HCT116 (cell line): ENCODE measurements at regions not wholly inside any gene's neighbourhood (a gene's known extent, or its start where the extent isn't known, plus 50 kb on each side); places are given as distances from the start of the nearest gene placed in this dataset.

Experiments
- ATAC-seq: fragments of 200-7000 bp; cut with Tn5 transposase; 2 replicates; pipeline ENCODE4 v1.9.1; 2020; ENCODE audit warnings: mild to moderate bottlenecking, moderate library complexity
- BruUV-seq: library from RNA; stranded (reverse); fragments of 400-500 nt; replicated peaks from 2 replicates; lab custom pipeline; 2021; lab: Mats Ljungman, UMichigan
- CTCF ChIA-PET: fragments of 300-600 bp; sonication (Branson Sonifier 250); formaldehyde crosslinking; loops from one replicate; lab custom pipeline; 2021; ENCODE audit warnings: antibody characterized with exemption; lab: Charles Lee
- POLR2A ChIA-PET: fragments of 300-600, 350-600 bp; sonication (Branson Sonifier 250); formaldehyde crosslinking; loops from one replicate; lab custom pipeline; 2021; ENCODE audit warnings: antibody characterized with exemption; lab: Charles Lee
- RAD21 ChIA-PET, 2 experiments: fragments of 300-600 bp; sonication (Branson Sonifier 250); formaldehyde crosslinking; loops; one replicate each; lab custom pipeline; 2023; ENCODE audit warnings: low total read pairs in 2 of 2; ENCODE audit not compliant: uncharacterized antibody in 2 of 2, unreplicated experiment in 2 of 2, low non-redundant PET in 1 of 2; lab: Charles Lee
- DNase-seq: peaks from one replicate; pipeline ENCODE4 v3.0.0-alpha.2; 2010; ENCODE audit warnings: low read depth, low spot score
- H2AFZ ChIP-seq: fragments of 200-600 bp; shearing (Covaris generic), sonication (generic); 2 replicates; pipeline ENCODE4 v1.6.1; 2017; ENCODE audit warnings: low read depth, mixed run types, mixed read lengths, antibody characterized with exemption, low read length; ENCODE audit not compliant: poor library complexity, severe bottlenecking
- H3K27ac ChIP-seq: 2 replicates; pipeline ENCODE4 v1.5.1; 2012; ENCODE audit warnings: low read depth, low read length
- H3K27me3 ChIP-seq: fragments of 200-600 bp; sonication (generic); 2 replicates; pipeline ENCODE4 v1.6.1; 2016; ENCODE audit warnings: mixed run types, low read length, mixed read lengths; ENCODE audit not compliant: insufficient read depth
- H3K36me3 ChIP-seq, 2 experiments: fragments of 200-500 bp in 1 of 2; fragments of 200-600 bp in 1 of 2; sonication (Bioruptor generic) in 1 of 2; sonication (generic) in 1 of 2; 2 replicates each; pipeline versions ENCODE4 v1.5.1 to v1.6.1; 2014 to 2016; ENCODE audit warnings: low read length in 2 of 2, inconsistent platforms in 1 of 2, mixed read lengths in 1 of 2, mixed run types in 1 of 2; ENCODE audit not compliant: insufficient read depth in 2 of 2, control insufficient read depth in 1 of 2
- H3K4me1 ChIP-seq, 2 experiments: fragments of 200-600 bp in 1 of 2; sonication (generic) in 1 of 2; 2 replicates each; pipeline versions ENCODE4 v1.5.1 to v1.6.1; 2012 to 2017; ENCODE audit warnings: low read length in 2 of 2, inconsistent platforms in 1 of 2, mild to moderate bottlenecking in 1 of 2, mixed read lengths in 1 of 2, mixed run types in 1 of 2, moderate library complexity in 1 of 2; ENCODE audit not compliant: insufficient read depth in 2 of 2, control insufficient read depth in 1 of 2
- H3K4me2 ChIP-seq: fragments of 200-600 bp; sonication (generic); 2 replicates; pipeline ENCODE4 v1.6.1; 2017; ENCODE audit warnings: mixed run types, low read length, mixed read lengths
- H3K4me3 ChIP-seq, 2 experiments: fragments of 200-600 bp in 1 of 2; sonication (generic) in 1 of 2; replicated peaks in 1 of 2; 2 replicates each; pipeline ENCODE4 v1.5.1; 2011 to 2016; ENCODE audit warnings: low read length in 2 of 2, control low read depth in 1 of 2, low read depth in 1 of 2, mild to moderate bottlenecking in 1 of 2, mixed read lengths in 1 of 2, mixed run types in 1 of 2
- H3K79me2 ChIP-seq: fragments of 200-600 bp; sonication (generic); 2 replicates; pipeline ENCODE4 v1.6.1; 2017; ENCODE audit warnings: mild to moderate bottlenecking, mixed run types, low read length, moderate library complexity, mixed read lengths; ENCODE audit not compliant: insufficient read depth
- H3K9ac ChIP-seq: fragments of 200-600 bp; sonication (generic); 2 replicates; pipeline ENCODE4 v1.6.1; 2016; ENCODE audit warnings: low read length, mixed read lengths
- H3K9me2 ChIP-seq: fragments of 200-600 bp; sonication (generic), shearing (Covaris generic); 2 replicates; pipeline ENCODE4 v1.6.1; 2017; ENCODE audit warnings: mixed run types, mild to moderate bottlenecking, moderate library complexity; ENCODE audit not compliant: insufficient read depth
- H3K9me3 ChIP-seq, 2 experiments: fragments of 200-500 bp in 1 of 2; fragments of 200-600 bp in 1 of 2; sonication (Bioruptor generic) in 1 of 2; sonication (generic) in 1 of 2; 2 replicates each; pipeline ENCODE4 v1.6.1; 2014 to 2017; ENCODE audit warnings: low read length in 2 of 2, mixed read lengths in 2 of 2, inconsistent platforms in 1 of 2, low read depth in 1 of 2, mild to moderate bottlenecking in 1 of 2, mixed run types in 1 of 2, moderate library complexity in 1 of 2; ENCODE audit not compliant: control insufficient read depth in 1 of 2, insufficient read depth in 1 of 2
- H4K20me1 ChIP-seq: fragments of 200-600 bp; sonication (generic), shearing (Covaris generic); 2 replicates; pipeline ENCODE4 v1.6.1; 2017; ENCODE audit warnings: mixed run types, mild to moderate bottlenecking, moderate library complexity; ENCODE audit not compliant: insufficient read depth
- CBX3 ChIP-seq: IDR thresholded peaks from 2 replicates; pipeline ENCODE4 v1.6.1; 2012; ENCODE audit warnings: low read depth
- CEBPB ChIP-seq: IDR thresholded peaks from 2 replicates; pipeline ENCODE4 v1.6.1; 2012; ENCODE audit warnings: low read depth
- CTCF ChIP-seq, 3 experiments: fragments of 200-600 bp in 1 of 3; sonication (generic) in 1 of 3; IDR thresholded peaks in 2 of 3; conservative IDR thresholded peaks in 1 of 3; 2 replicates each; pipeline ENCODE4 v1.5.1; 2012 to 2017; ENCODE audit warnings: low read depth in 2 of 3, low read length in 2 of 3, antibody characterized with exemption in 1 of 3, borderline replicate concordance in 1 of 3, control low read depth in 1 of 3, mild to moderate bottlenecking in 1 of 3, mixed read lengths in 1 of 3, mixed run types in 1 of 3, moderate library complexity in 1 of 3; ENCODE audit not compliant: insufficient read depth in 1 of 3
- EGR1 ChIP-seq: IDR thresholded peaks from 2 replicates; pipeline ENCODE4 v1.6.1; 2012; ENCODE audit warnings: low read depth
- ELF1 ChIP-seq: IDR thresholded peaks from 2 replicates; pipeline ENCODE4 v1.6.1; 2012; ENCODE audit warnings: low read depth, borderline replicate concordance
- FOSL1 ChIP-seq: IDR thresholded peaks from 2 replicates; pipeline ENCODE4 v1.6.1; 2012; ENCODE audit warnings: low read depth
- JUND ChIP-seq: IDR thresholded peaks from 2 replicates; pipeline ENCODE4 v1.6.1; 2012
- MAX ChIP-seq: IDR thresholded peaks from 2 replicates; pipeline ENCODE4 v1.6.1; 2012
- POLR2A ChIP-seq: IDR thresholded peaks from 2 replicates; pipeline ENCODE4 v1.7.0; 2011; ENCODE audit warnings: borderline replicate concordance; ENCODE audit not compliant: insufficient read depth, insufficient read length; ENCODE audit errors: extremely low read depth
- RAD21 ChIP-seq: IDR thresholded peaks from 2 replicates; pipeline ENCODE4 v1.6.1; 2012; ENCODE audit warnings: low read depth, mild to moderate bottlenecking
- SIN3A ChIP-seq: IDR thresholded peaks from 2 replicates; pipeline ENCODE4 v1.6.1; 2012; ENCODE audit warnings: low read depth
- SRF ChIP-seq: IDR thresholded peaks from 2 replicates; pipeline ENCODE4 v1.6.1; 2012; ENCODE audit warnings: low read depth
- TCF7L2 ChIP-seq: IDR thresholded peaks from 2 replicates; pipeline ENCODE4 v1.7.0; 2011; ENCODE audit warnings: borderline replicate concordance, inconsistent platforms; ENCODE audit not compliant: insufficient read depth, insufficient read length; ENCODE audit errors: extremely low read depth
- YY1 ChIP-seq: IDR thresholded peaks from 2 replicates; pipeline ENCODE4 v1.6.1; 2011; ENCODE audit warnings: low read length, low read depth, moderate library complexity, mild to moderate bottlenecking; ENCODE audit not compliant: insufficient replicate concordance; ENCODE audit errors: extremely low read depth
- ZBTB33 ChIP-seq: IDR thresholded peaks from 2 replicates; pipeline ENCODE4 v1.6.1; 2011; ENCODE audit warnings: mild to moderate bottlenecking, low read length, moderate library complexity; ENCODE audit not compliant: insufficient replicate concordance; ENCODE audit errors: extremely low read depth
- ZFX ChIP-seq: fragments of 450-650 bp; IDR thresholded peaks from 2 replicates; pipeline ENCODE4 v1.6.1; 2017
- ZNF274 ChIP-seq: fragments of 200-500 bp; sonication (Bioruptor generic); IDR thresholded peaks from 2 replicates; pipeline ENCODE4 v1.6.1; 2014; ENCODE audit warnings: mild to moderate bottlenecking, low read depth, low read length, inconsistent platforms
- intact Hi-C: fragments of 100-400 bp; cut with micrococcal nuclease; formaldehyde crosslinking; loops from 2 replicates; pipeline ENCODE4 v1.10.0; 2022
- TF ChIP-seq, protein P1 (sequence below): IDR thresholded peaks from 2 replicates; pipeline ENCODE4 v1.6.1; 2012; ENCODE audit warnings: low read depth
- TF ChIP-seq, protein P2 (sequence below): IDR thresholded peaks from 2 replicates; pipeline ENCODE4 v1.6.1; 2012

DNA sequence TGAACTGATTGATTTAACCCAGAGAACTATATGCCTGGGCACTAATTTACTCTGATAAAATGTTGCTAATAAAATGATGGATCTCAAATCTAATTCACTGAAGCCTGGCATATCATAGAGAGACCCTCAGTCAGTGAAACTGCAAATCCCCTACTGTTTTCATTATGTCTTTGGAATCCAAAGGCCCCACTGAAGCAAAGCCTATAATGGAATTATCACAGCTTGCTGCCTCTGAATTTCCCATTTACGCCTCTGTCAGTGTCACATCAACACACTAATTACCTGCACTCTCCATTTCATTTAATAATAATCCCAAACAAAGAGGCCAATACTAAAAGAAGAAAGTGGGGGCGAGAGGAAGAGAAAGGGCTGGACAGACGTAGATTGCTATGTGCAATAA lies 470.9 kb downstream of the MBD2 start:
- RAD21 ChIA-PET = no interaction called here
- no peak for ATAC-seq

More for the DNA sequence above, 470.9 kb downstream of the MBD2 start:
- Histone ChIP-seq H3K27me3 (no peaks in the 10 kb centered on the region), H3K9ac (no peak overlapping the region), H3K79me2 (no peaks in the 10 kb centered on the region), H3K9me2 (no peaks in the 10 kb centered on the region), H3K9me3 (peaks cover 0 to 5% of the 10 kb centered on the region in 2 experiments; a peak in 2 of 4 replicates), H3K27ac (no peak overlapping the region), H3K4me3 (no peak overlapping the region), H2AFZ (no peak overlapping the region), H4K20me1 (no peaks in the 10 kb centered on the region), H3K36me3 (no peaks in the 10 kb centered on the region), H3K4me1 (no peaks in the 10 kb centered on the region), H3K4me2 (no peak overlapping the region)
- intact Hi-C loops = no loop called here
- DNase-seq = no peak
- POLR2A ChIA-PET = no interaction called here
- no TSS peak for BruUV-seq
- TF ChIP-seq JUND (no peak), EGR1 (no peak), ZNF274 (no peak), FOSL1 (no peak), TCF7L2 (no peak), ZFX (no peak), POLR2A (no peak), CBX3 (no peak), RAD21 (no peak), ZBTB33 (no peak), CEBPB (no peak), MAX (no peak), YY1 (no peak), SIN3A (no peak), SRF (no peak), ELF1 (no peak), CTCF (IDR thresholded peaks at IDR 0.05 in 2 of 3, conservative IDR thresholded peaks at IDR 0.05 in 1 of 3; ENCODE audit: borderline replicate concordance in 1 of 3, insufficient read depth in 1 of 3, low read depth in 2 of 3, low read length in 2 of 3) (no peak)
- TF ChIP-seq, protein P1, sequence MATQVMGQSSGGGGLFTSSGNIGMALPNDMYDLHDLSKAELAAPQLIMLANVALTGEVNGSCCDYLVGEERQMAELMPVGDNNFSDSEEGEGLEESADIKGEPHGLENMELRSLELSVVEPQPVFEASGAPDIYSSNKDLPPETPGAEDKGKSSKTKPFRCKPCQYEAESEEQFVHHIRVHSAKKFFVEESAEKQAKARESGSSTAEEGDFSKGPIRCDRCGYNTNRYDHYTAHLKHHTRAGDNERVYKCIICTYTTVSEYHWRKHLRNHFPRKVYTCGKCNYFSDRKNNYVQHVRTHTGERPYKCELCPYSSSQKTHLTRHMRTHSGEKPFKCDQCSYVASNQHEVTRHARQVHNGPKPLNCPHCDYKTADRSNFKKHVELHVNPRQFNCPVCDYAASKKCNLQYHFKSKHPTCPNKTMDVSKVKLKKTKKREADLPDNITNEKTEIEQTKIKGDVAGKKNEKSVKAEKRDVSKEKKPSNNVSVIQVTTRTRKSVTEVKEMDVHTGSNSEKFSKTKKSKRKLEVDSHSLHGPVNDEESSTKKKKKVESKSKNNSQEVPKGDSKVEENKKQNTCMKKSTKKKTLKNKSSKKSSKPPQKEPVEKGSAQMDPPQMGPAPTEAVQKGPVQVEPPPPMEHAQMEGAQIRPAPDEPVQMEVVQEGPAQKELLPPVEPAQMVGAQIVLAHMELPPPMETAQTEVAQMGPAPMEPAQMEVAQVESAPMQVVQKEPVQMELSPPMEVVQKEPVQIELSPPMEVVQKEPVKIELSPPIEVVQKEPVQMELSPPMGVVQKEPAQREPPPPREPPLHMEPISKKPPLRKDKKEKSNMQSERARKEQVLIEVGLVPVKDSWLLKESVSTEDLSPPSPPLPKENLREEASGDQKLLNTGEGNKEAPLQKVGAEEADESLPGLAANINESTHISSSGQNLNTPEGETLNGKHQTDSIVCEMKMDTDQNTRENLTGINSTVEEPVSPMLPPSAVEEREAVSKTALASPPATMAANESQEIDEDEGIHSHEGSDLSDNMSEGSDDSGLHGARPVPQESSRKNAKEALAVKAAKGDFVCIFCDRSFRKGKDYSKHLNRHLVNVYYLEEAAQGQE = no peak
- TF ChIP-seq, protein P2, sequence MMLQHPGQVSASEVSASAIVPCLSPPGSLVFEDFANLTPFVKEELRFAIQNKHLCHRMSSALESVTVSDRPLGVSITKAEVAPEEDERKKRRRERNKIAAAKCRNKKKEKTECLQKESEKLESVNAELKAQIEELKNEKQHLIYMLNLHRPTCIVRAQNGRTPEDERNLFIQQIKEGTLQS = no peak
- CTCF ChIA-PET = no interaction called here
